IMR-90 (cell line): ENCODE measurements at regions not wholly inside any gene's neighbourhood (a gene's known extent, or its start where the extent isn't known, plus 50 kb on each side); places are given as distances from the start of the nearest gene placed in this dataset.

Experiments
- ATAC-seq: fragments of 200-7000 bp; cut with Tn5 transposase; 2 replicates; pipeline ENCODE4 v1.9.1; 2020; ENCODE audit warnings: low read depth, mild to moderate bottlenecking, moderate library complexity
- BruUV-seq: library from RNA; stranded (reverse); fragments of 400-500 nt; replicated peaks from 2 replicates; lab custom pipeline; 2021; lab: Mats Ljungman, UMichigan
- CTCF ChIA-PET: fragments of 300-600 bp; formaldehyde crosslinking; extraction: SDS; loops from one replicate; lab custom pipeline; 2021; ENCODE audit warnings: antibody characterized with exemption; lab: Yijun Ruan, JAX
- POLR2A ChIA-PET: fragments of 300-600 bp; sonication (Branson Sonifier 250); formaldehyde crosslinking; loops from one replicate; lab custom pipeline; 2022; ENCODE audit warnings: antibody characterized with exemption; ENCODE audit not compliant: unreplicated experiment; lab: Charles Lee
- DNase-seq: peaks from one replicate; pipeline ENCODE4 v3.0.0; 2013
- H2AFZ ChIP-seq: replicated peaks from 2 replicates; pipeline ENCODE3; 2013; ENCODE audit warnings: low read length, mild to moderate bottlenecking; ENCODE audit not compliant: poor library complexity
- H2AK5ac ChIP-seq: 2 replicates; pipeline ENCODE4 v1.6.1; 2013; ENCODE audit warnings: low read depth, low read length, inconsistent platforms
- H2AK9ac ChIP-seq: replicated peaks from 2 replicates; pipeline ENCODE3; 2013; ENCODE audit warnings: mild to moderate bottlenecking, low read depth, low read length, moderate library complexity; ENCODE audit not compliant: poor library complexity
- H2BK120ac ChIP-seq: 2 replicates; pipeline ENCODE4 v1.6.1; 2013; ENCODE audit warnings: low read depth, low read length, inconsistent platforms
- H2BK15ac ChIP-seq: 3 replicates; pipeline ENCODE4 v1.6.1; 2013; ENCODE audit warnings: low read depth, low read length, inconsistent platforms
- H2BK20ac ChIP-seq: 2 replicates; pipeline ENCODE4 v1.6.1; 2013; ENCODE audit warnings: low read depth, mild to moderate bottlenecking, inconsistent platforms, low read length, moderate library complexity
- H2BK5ac ChIP-seq: 2 replicates; pipeline ENCODE4 v1.6.1; 2013; ENCODE audit warnings: mild to moderate bottlenecking, low read depth, low read length, inconsistent platforms; ENCODE audit not compliant: poor library complexity, severe bottlenecking
- H3K14ac ChIP-seq: replicated peaks from 2 replicates; pipeline ENCODE4 v1.6.1; 2013; ENCODE audit warnings: low read depth, low read length, inconsistent platforms
- H3K18ac ChIP-seq: 2 replicates; pipeline ENCODE4 v1.6.1; 2013; ENCODE audit warnings: low read depth, low read length, control low read depth
- H3K23ac ChIP-seq: 2 replicates; pipeline ENCODE4 v1.6.1; 2013; ENCODE audit warnings: low read depth, low read length, inconsistent platforms
- H3K27ac ChIP-seq: 2 replicates; pipeline ENCODE4 v1.5.1; 2013; ENCODE audit warnings: mild to moderate bottlenecking, control low read depth, low read length; ENCODE audit not compliant: insufficient read depth
- H3K27me3 ChIP-seq: 2 replicates; pipeline ENCODE4 v1.6.1; 2013; ENCODE audit warnings: low read length; ENCODE audit not compliant: control insufficient read depth, insufficient read depth
- H3K36me3 ChIP-seq: 2 replicates; pipeline ENCODE4 v1.6.1; 2013; ENCODE audit warnings: low read length, mixed read lengths; ENCODE audit not compliant: control insufficient read depth, insufficient read depth
- H3K4ac ChIP-seq: 2 replicates; pipeline ENCODE4 v1.6.1; 2013; ENCODE audit warnings: low read depth, low read length, inconsistent platforms
- H3K4me1 ChIP-seq: 2 replicates; pipeline ENCODE4 v1.6.1; 2013; ENCODE audit warnings: low read length, mixed read lengths; ENCODE audit not compliant: control insufficient read depth, insufficient read depth
- H3K4me2 ChIP-seq: 2 replicates; pipeline ENCODE4 v1.6.1; 2013; ENCODE audit warnings: low read depth, mild to moderate bottlenecking, control low read depth, low read length, moderate library complexity
- H3K4me3 ChIP-seq: 2 replicates; pipeline ENCODE4 v1.5.1; 2013; ENCODE audit warnings: low read depth, mild to moderate bottlenecking, control low read depth, low read length, moderate library complexity; ENCODE audit not compliant: insufficient read depth
- H3K56ac ChIP-seq: 2 replicates; pipeline ENCODE4 v1.6.1; 2013; ENCODE audit warnings: low read length, inconsistent platforms; ENCODE audit not compliant: insufficient read depth; ENCODE audit errors: extremely low read depth
- H3K79me1 ChIP-seq, 2 experiments: 2 replicates each; pipeline ENCODE4 v1.6.1; 2013; ENCODE audit warnings: low read length in 2 of 2, inconsistent platforms in 1 of 2, low read depth in 1 of 2
- H3K9ac ChIP-seq: 2 replicates; pipeline ENCODE4 v1.6.1; 2013; ENCODE audit warnings: low read depth, low read length, control low read depth
- H3K9me1 ChIP-seq: 2 replicates; pipeline ENCODE4 v1.6.1; 2013; ENCODE audit warnings: low read length, inconsistent platforms; ENCODE audit not compliant: insufficient read depth
- H3K9me3 ChIP-seq: 2 replicates; pipeline ENCODE4 v1.6.1; 2013; ENCODE audit warnings: low read length; ENCODE audit not compliant: control insufficient read depth, insufficient read depth
- H4K20me1 ChIP-seq: 2 replicates; pipeline ENCODE4 v1.6.1; 2013; ENCODE audit warnings: low read length, inconsistent platforms; ENCODE audit not compliant: insufficient read depth
- H4K5ac ChIP-seq: 2 replicates; pipeline ENCODE4 v1.6.1; 2013; ENCODE audit warnings: mild to moderate bottlenecking, low read depth, low read length, control low read depth
- H4K8ac ChIP-seq, 2 experiments: 2 replicates each; pipeline ENCODE4 v1.6.1; 2013; ENCODE audit warnings: low read depth in 2 of 2, low read length in 2 of 2, control low read depth in 1 of 2, inconsistent platforms in 1 of 2
- H4K91ac ChIP-seq: 2 replicates; pipeline ENCODE4 v1.6.1; 2013; ENCODE audit warnings: low read depth, low read length, inconsistent platforms; ENCODE audit not compliant: insufficient read depth
- CHD1 ChIP-seq: IDR thresholded peaks from 2 replicates; pipeline ENCODE4 v1.6.1; 2012; ENCODE audit warnings: low read depth, low read length, improper control_type of control experiment
- FOS ChIP-seq: fragments of 150-350 bp; IDR thresholded peaks from 2 replicates; pipeline ENCODE4 v1.6.1; 2016; ENCODE audit warnings: low read depth, low read length
- MAFK ChIP-seq: IDR thresholded peaks from 2 replicates; pipeline ENCODE4 v1.6.1; 2012; ENCODE audit warnings: low read depth, low read length, improper control_type of control experiment
- POLR2A ChIP-seq: IDR thresholded peaks from 2 replicates; pipeline ENCODE4 v1.6.1; 2012; ENCODE audit warnings: mild to moderate bottlenecking, low read depth, low read length
- dilution Hi-C: fragments of 300-500 bp; cut with HindIII; formaldehyde crosslinking; loops from one replicate; pipeline ENCODE4 v1.14.3; 2018; ENCODE audit warnings: low sequenced_read_pairs; ENCODE audit not compliant: unreplicated experiment
- in situ Hi-C: fragments of 300-500 bp; cut with MboI; formaldehyde crosslinking; loops from 3 replicates; pipeline ENCODE4 v1.14.3; 2019; ENCODE audit warnings: low sequenced_read_pairs, inconsistent platforms, mixed read lengths
- intact Hi-C: fragments of 100-400 bp; cut with micrococcal nuclease; formaldehyde crosslinking; loops from 2 replicates; pipeline ENCODE4 v1.10.0; 2022

DNA sequence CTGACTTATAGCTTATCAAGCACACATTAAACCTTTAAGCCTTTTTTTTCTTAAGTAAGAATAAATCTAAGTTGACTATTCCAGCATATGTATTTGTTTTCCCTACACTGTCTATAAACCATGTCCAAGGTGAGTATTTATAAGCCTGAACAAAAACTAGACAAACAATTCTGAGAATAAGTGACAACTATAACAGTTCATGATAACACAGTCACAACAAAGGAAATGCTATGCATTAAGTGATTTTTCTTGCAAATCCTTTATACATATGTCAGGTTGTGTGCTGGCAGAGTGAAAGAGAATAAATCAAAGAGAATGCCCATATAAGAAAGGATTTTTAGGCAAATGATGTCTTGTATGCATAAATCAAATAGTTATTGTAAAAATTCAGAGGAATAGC, 408.8 kb upstream of the KIF2A start:
- no peaks in the 10 kb centered on the region for H4K20me1 ChIP-seq
- H3K56ac ChIP-seq: no peak overlapping the region
- no peaks in the 10 kb centered on the region for H3K36me3 ChIP-seq
- H3K79me1 ChIP-seq: no peaks in the 10 kb centered on the region
- no peak overlapping the region for H2AK9ac ChIP-seq
- dilution Hi-C loops (no loop called here), intact Hi-C loops (no loop called here), in situ Hi-C loops (no loop called here)
- H3K4me2 ChIP-seq: no peak overlapping the region
- ATAC-seq: no peak
- no peak overlapping the region for H3K4me3 ChIP-seq
- H2AK5ac ChIP-seq: no peak overlapping the region
- H3K9me3 ChIP-seq: no peaks in the 10 kb centered on the region
- H3K9me1 ChIP-seq: no peaks in the 10 kb centered on the region
- H4K8ac ChIP-seq: no peak overlapping the region
- no peak overlapping the region for H2BK20ac ChIP-seq
- H4K91ac ChIP-seq: no peak overlapping the region
- H2BK15ac ChIP-seq: no peak overlapping the region
- no peak overlapping the region for H2BK120ac ChIP-seq
- no peaks in the 10 kb centered on the region for H3K27me3 ChIP-seq
- H4K5ac ChIP-seq: no peak overlapping the region
- H3K23ac ChIP-seq: no peak overlapping the region
- no peaks in the 10 kb centered on the region for H3K4me1 ChIP-seq
- no peak for DNase-seq
- H3K18ac ChIP-seq: no peak overlapping the region
- H2AFZ ChIP-seq: no peak overlapping the region
- H3K9ac ChIP-seq: no peak overlapping the region
- TF ChIP-seq FOS (no peak), CHD1 (no peak), POLR2A (no peak), MAFK (no peak)
- H3K4ac ChIP-seq: no peak overlapping the region
- ChIA-PET POLR2A (no interaction called here), CTCF (no interaction called here)
- no peak overlapping the region for H2BK5ac ChIP-seq
- no peak overlapping the region for H3K14ac ChIP-seq
- H3K27ac ChIP-seq: no peak overlapping the region
- BruUV-seq: no TSS peak
